HepG2 (cell line): ENCODE measurements at regions not wholly inside any gene's neighbourhood (a gene's known extent, or its start where the extent isn't known, plus 50 kb on each side); places are given as distances from the start of the nearest gene placed in this dataset.

ENCODE experiments used
- ATAC-seq: fragments of 200-7000 bp; cut with Tn5 transposase; 3 replicates; pipeline ENCODE4 v1.9.1; 2020; ENCODE audit warnings: mild to moderate bottlenecking, moderate library complexity
- BruUV-seq: library from RNA; stranded (reverse); fragments of 400-500 nt; replicated peaks from 2 replicates; lab custom pipeline; 2021; lab: Mats Ljungman, UMichigan
- CTCF ChIA-PET: fragments of 300-600 bp; formaldehyde crosslinking; extraction: SDS; loops from one replicate; lab custom pipeline; 2021; ENCODE audit warnings: low total read pairs, inconsistent platforms, low intra/inter-chr PET ratio; lab: Yijun Ruan, JAX
- POLR2A ChIA-PET: fragments of 350-600 bp; sonication (Branson Sonifier 250); formaldehyde crosslinking; loops from one replicate; lab custom pipeline; 2020; ENCODE audit warnings: antibody characterized with exemption, inconsistent platforms; lab: Yijun Ruan, JAX
- DNase-seq: peaks from one replicate; pipeline ENCODE4 v3.0.0-alpha.2; 2015; ENCODE audit warnings: low spot score
- FAIRE-seq: peaks from 3 replicates; lab custom pipeline; 2011; peaks lifted over from hg19 to GRCh38; lab: Jason Lieb, UNC
- H2AFZ ChIP-seq: one replicate; pipeline ENCODE4 v1.6.1; 2011; ENCODE audit warnings: low read length, inconsistent platforms
- H3K27ac ChIP-seq: fragments of 300-600 bp; 3 replicates; pipeline ENCODE4 v1.8.0; 2011; ENCODE audit warnings: mixed run types, mild to moderate bottlenecking, mixed read lengths, low read length, inconsistent platforms; ENCODE audit not compliant: insufficient read depth; ENCODE audit errors: extremely low read length
- H3K27me3 ChIP-seq, 2 experiments: fragments of 200-600 bp in 1 of 2; 2 replicates in 1 of 2; 3 replicates in 1 of 2; pipeline versions ENCODE4 v1.6.0 to v1.8.0; 2011; ENCODE audit warnings: low read length in 2 of 2, mild to moderate bottlenecking in 2 of 2, moderate library complexity in 2 of 2, inconsistent platforms in 1 of 2; ENCODE audit not compliant: insufficient read depth in 2 of 2, control insufficient read depth in 1 of 2
- H3K36me3 ChIP-seq, 2 experiments: fragments of 200-600 bp in 1 of 2; replicated peaks in 1 of 2; 2 replicates in 1 of 2; 3 replicates in 1 of 2; pipeline versions ENCODE4 v1.5.1 to v1.8.0; 2011; ENCODE audit warnings: low read length in 2 of 2, inconsistent platforms in 1 of 2; ENCODE audit not compliant: insufficient read depth in 2 of 2, control insufficient read depth in 1 of 2
- H3K4me1 ChIP-seq: 2 replicates; pipeline ENCODE4 v1.5.1; 2012; ENCODE audit warnings: low read length, inconsistent platforms; ENCODE audit not compliant: insufficient read depth
- H3K4me2 ChIP-seq: 2 replicates; pipeline ENCODE4 v1.6.0; 2011; ENCODE audit warnings: low read depth, low read length, inconsistent platforms
- H3K4me3 ChIP-seq, 3 experiments: fragments of 200-600 bp in 1 of 3; sonication (generic), shearing (Covaris generic) in 1 of 3; replicated peaks in 1 of 3; 2 replicates each; pipeline ENCODE4 v1.5.1; 2011 to 2016; ENCODE audit warnings: low read length in 3 of 3, inconsistent platforms in 2 of 3, low read depth in 2 of 3, mild to moderate bottlenecking in 2 of 3, control low read depth in 1 of 3, mixed read lengths in 1 of 3; ENCODE audit not compliant: insufficient read depth in 1 of 3
- H3K79me2 ChIP-seq: one replicate; pipeline ENCODE4 v1.6.1; 2011; ENCODE audit warnings: low read length, inconsistent platforms; ENCODE audit not compliant: insufficient read depth
- H3K9ac ChIP-seq: 2 replicates; pipeline ENCODE4 v1.6.0; 2011; ENCODE audit warnings: mild to moderate bottlenecking, low read depth, low read length, inconsistent platforms; ENCODE audit not compliant: insufficient read depth
- H3K9me3 ChIP-seq: 2 replicates; pipeline ENCODE4 v1.5.1; 2012; ENCODE audit warnings: mild to moderate bottlenecking, low read length
- H4K20me1 ChIP-seq: 2 replicates; pipeline ENCODE4 v1.6.0; 2011; ENCODE audit warnings: inconsistent platforms, mild to moderate bottlenecking, low read length, moderate library complexity; ENCODE audit not compliant: insufficient read depth
- ASH2L ChIP-seq: fragments of 300-600, 200-600 bp; sonication (generic); IDR thresholded peaks from 2 replicates; pipeline ENCODE4 v1.7.0; 2017; ENCODE audit warnings: low read depth, mild to moderate bottlenecking, moderate library complexity, mixed read lengths, low read length; ENCODE audit not compliant: insufficient read length
- CREB3 ChIP-seq: sonication (generic); formaldehyde crosslinking; IDR thresholded peaks from 2 replicates; pipeline ENCODE4 v1.5.0; 2020; ENCODE audit warnings: missing genetic modification reagents
- FOXJ3 ChIP-seq: sonication (generic); formaldehyde crosslinking; IDR thresholded peaks from 2 replicates; pipeline ENCODE4 v1.4.0; 2020; ENCODE audit warnings: missing genetic modification reagents, mild to moderate bottlenecking, borderline replicate concordance
- FOXK1 ChIP-seq: sonication (generic); formaldehyde crosslinking; IDR thresholded peaks from 2 replicates; pipeline ENCODE4 v1.4.0; 2020; ENCODE audit warnings: low read depth, missing genetic modification reagents, borderline replicate concordance
- NR1H2 ChIP-seq: sonication (generic); formaldehyde crosslinking; IDR thresholded peaks from 2 replicates; pipeline ENCODE4 v1.8.1; 2022; ENCODE audit warnings: low read depth, missing genetic modification reagents, borderline replicate concordance
- NRL ChIP-seq: sonication (generic); formaldehyde crosslinking; IDR thresholded peaks from 2 replicates; pipeline ENCODE4 v1.5.0; 2020; ENCODE audit warnings: missing genetic modification reagents, mild to moderate bottlenecking, moderate library complexity, borderline replicate concordance
- PHF21A ChIP-seq: sonication (generic); formaldehyde crosslinking; IDR thresholded peaks from 2 replicates; pipeline ENCODE4 v1.5.0; 2020; ENCODE audit warnings: mild to moderate bottlenecking, missing genetic modification reagents
- POLR2AphosphoS5 ChIP-seq: IDR thresholded peaks from 2 replicates; pipeline ENCODE4 v1.6.1; 2012; ENCODE audit warnings: low read depth, low read length
- PRDM10 ChIP-seq: sonication (generic); formaldehyde crosslinking; IDR thresholded peaks from 2 replicates; pipeline ENCODE4 v1.4.0; 2020; ENCODE audit warnings: low read depth, missing genetic modification reagents
- RBM39 ChIP-seq: fragments of 200-400 bp; formaldehyde crosslinking; IDR thresholded peaks from one replicate; pipeline ENCODE4 v1.6.1; 2018; ENCODE audit warnings: antibody characterized with exemption, mild to moderate bottlenecking, low read depth, low read length; ENCODE audit not compliant: poor library complexity, severe bottlenecking
- WIZ ChIP-seq: sonication (generic); formaldehyde crosslinking; IDR thresholded peaks from 2 replicates; pipeline ENCODE4 v1.5.1; 2020; ENCODE audit warnings: mild to moderate bottlenecking, missing genetic modification reagents
- YEATS2 ChIP-seq: sonication (generic); formaldehyde crosslinking; IDR thresholded peaks from 2 replicates; pipeline ENCODE4 v1.4.0; 2020; ENCODE audit warnings: missing genetic modification reagents, borderline replicate concordance
- ZNF180 ChIP-seq: sonication (generic); formaldehyde crosslinking; IDR thresholded peaks from 2 replicates; pipeline ENCODE4 v1.4.0; 2020; ENCODE audit warnings: low read depth, missing genetic modification reagents, borderline replicate concordance
- ZNF207 ChIP-seq: fragments of 450-650 bp; IDR thresholded peaks from 2 replicates; pipeline ENCODE4 v1.6.1; 2016; ENCODE audit warnings: antibody characterized with exemption, borderline replicate concordance
- ZNF362 ChIP-seq: sonication (generic); formaldehyde crosslinking; IDR thresholded peaks from 2 replicates; pipeline ENCODE4 v1.4.0; 2020; ENCODE audit warnings: missing genetic modification reagents, mild to moderate bottlenecking, borderline replicate concordance
- ZNF768 ChIP-seq: sonication (generic); formaldehyde crosslinking; IDR thresholded peaks from 2 replicates; pipeline ENCODE4 v1.4.0; 2020; ENCODE audit warnings: missing genetic modification reagents
- ZNF772 ChIP-seq: sonication (generic); formaldehyde crosslinking; IDR thresholded peaks from 2 replicates; pipeline ENCODE4 v1.5.0; 2020; ENCODE audit warnings: mild to moderate bottlenecking, missing genetic modification reagents
- WGBS: methylation state at CpG from one replicate; pipeline ENCODE4 v1.1.6; 2017; ENCODE audit warnings: low lambda C conversion rate; 5-methylcytosine and 5-hydroxymethylcytosine counted together
- in situ Hi-C: cut with HindIII; loops from 2 replicates; pipeline ENCODE4 v1.10.0; 2017; ENCODE audit warnings: low pct_unique_long_range_greater_than_20kb; ENCODE audit not compliant: extremely low pct_ligation_motif_present
- intact Hi-C: fragments of 100-400 bp; cut with micrococcal nuclease; formaldehyde crosslinking; loops from one replicate; pipeline ENCODE4 v1.10.0; 2022; ENCODE audit not compliant: unreplicated experiment

GRCh38 chr3:147008458-147008857 is 397.9 kb downstream of the ZIC4 start (continued):
- no peak for TF ChIP-seq ZNF768 (CRISPR knock-in tag)
- TF ChIP-seq ZNF772 (CRISPR knock-in tag), result no peak
- TF ChIP-seq ZNF207, result no peak
- TF ChIP-seq CREB3 (CRISPR knock-in tag), result no peak
- TF ChIP-seq NRL (CRISPR knock-in tag), result no peak

- H3K27ac ChIP-seq, result no peak overlapping the region
- no peak for DNase-seq
- in situ Hi-C loops, result no loop called here
- no peaks in the 10 kb centered on the region for H3K79me2 ChIP-seq
- no peaks in the 10 kb centered on the region for H3K9me3 ChIP-seq
- ChIA-PET POLR2A (no interaction called here), CTCF (no interaction called here)
- no peak overlapping the region for H3K4me3 ChIP-seq
- H4K20me1 ChIP-seq, result no peaks in the 10 kb centered on the region
- no TSS peak for BruUV-seq
- H3K4me2 ChIP-seq, result no peak overlapping the region
- no peak for TF ChIP-seq NR1H2
- TF ChIP-seq FOXK1 (CRISPR knock-in tag), result no peak
- no peak for TF ChIP-seq WIZ (CRISPR knock-in tag)
- TF ChIP-seq PRDM10 (CRISPR knock-in tag), result no peak
- TF ChIP-seq ZNF180 (CRISPR knock-in tag), result no peak
- TF ChIP-seq POLR2AphosphoS5, result no peak
- TF ChIP-seq YEATS2, result no peak
- TF ChIP-seq PHF21A, result no peak
- TF ChIP-seq FOXJ3 (CRISPR knock-in tag), result no peak
- no peak for TF ChIP-seq ZNF362 (CRISPR knock-in tag)
- TF ChIP-seq RBM39, result no peak
- TF ChIP-seq ASH2L, result no peak
- no peak overlapping the region for H3K9ac ChIP-seq
- FAIRE-seq, result no peak
- WGBS, result 0% methylated on average over 2 of the region's 2 CpGs
- intact Hi-C loops, result loop anchor here (5.0 kb wide), 1 partner anchor 1935 kb away; no protein-coding TSS in a partner anchor
- no peak overlapping the region for H2AFZ ChIP-seq
- no peaks in the 10 kb centered on the region for H3K36me3 ChIP-seq
- H3K4me1 ChIP-seq, result no peaks in the 10 kb centered on the region
- ATAC-seq, result no peak
- H3K27me3 ChIP-seq, result no peaks in the 10 kb centered on the region
Measured at GRCh38 chr3:147007736-147008245, 398.6 kb downstream of the ZIC4 start.
